IMR-90 (cell line): ENCODE measurements at regions not wholly inside any gene's neighbourhood (a gene's known extent, or its start where the extent isn't known, plus 50 kb on each side); places are given as distances from the start of the nearest gene placed in this dataset.

ENCODE experiments used
- ATAC-seq: fragments of 200-7000 bp; cut with Tn5 transposase; 2 replicates; pipeline ENCODE4 v1.9.1; 2020; ENCODE audit warnings: low read depth, mild to moderate bottlenecking, moderate library complexity
- BruUV-seq: library from RNA; stranded (reverse); fragments of 400-500 nt; replicated peaks from 2 replicates; lab custom pipeline; 2021; lab: Mats Ljungman, UMichigan
- CTCF ChIA-PET: fragments of 300-600 bp; formaldehyde crosslinking; extraction: SDS; loops from one replicate; lab custom pipeline; 2021; ENCODE audit warnings: antibody characterized with exemption; lab: Yijun Ruan, JAX
- POLR2A ChIA-PET: fragments of 300-600 bp; sonication (Branson Sonifier 250); formaldehyde crosslinking; loops from one replicate; lab custom pipeline; 2022; ENCODE audit warnings: antibody characterized with exemption; ENCODE audit not compliant: unreplicated experiment; lab: Charles Lee
- DNase-seq: peaks from one replicate; pipeline ENCODE4 v3.0.0; 2013
- H2AFZ ChIP-seq: replicated peaks from 2 replicates; pipeline ENCODE3; 2013; ENCODE audit warnings: low read length, mild to moderate bottlenecking; ENCODE audit not compliant: poor library complexity
- H2AK5ac ChIP-seq: 2 replicates; pipeline ENCODE4 v1.6.1; 2013; ENCODE audit warnings: low read depth, low read length, inconsistent platforms
- H2AK9ac ChIP-seq: replicated peaks from 2 replicates; pipeline ENCODE3; 2013; ENCODE audit warnings: mild to moderate bottlenecking, low read depth, low read length, moderate library complexity; ENCODE audit not compliant: poor library complexity
- H2BK120ac ChIP-seq: 2 replicates; pipeline ENCODE4 v1.6.1; 2013; ENCODE audit warnings: low read depth, low read length, inconsistent platforms
- H2BK15ac ChIP-seq: 3 replicates; pipeline ENCODE4 v1.6.1; 2013; ENCODE audit warnings: low read depth, low read length, inconsistent platforms
- H2BK20ac ChIP-seq: 2 replicates; pipeline ENCODE4 v1.6.1; 2013; ENCODE audit warnings: low read depth, mild to moderate bottlenecking, inconsistent platforms, low read length, moderate library complexity
- H2BK5ac ChIP-seq: 2 replicates; pipeline ENCODE4 v1.6.1; 2013; ENCODE audit warnings: mild to moderate bottlenecking, low read depth, low read length, inconsistent platforms; ENCODE audit not compliant: poor library complexity, severe bottlenecking
- H3K14ac ChIP-seq: replicated peaks from 2 replicates; pipeline ENCODE4 v1.6.1; 2013; ENCODE audit warnings: low read depth, low read length, inconsistent platforms
- H3K18ac ChIP-seq: 2 replicates; pipeline ENCODE4 v1.6.1; 2013; ENCODE audit warnings: low read depth, low read length, control low read depth
- H3K23ac ChIP-seq: 2 replicates; pipeline ENCODE4 v1.6.1; 2013; ENCODE audit warnings: low read depth, low read length, inconsistent platforms
- H3K27ac ChIP-seq: 2 replicates; pipeline ENCODE4 v1.5.1; 2013; ENCODE audit warnings: mild to moderate bottlenecking, control low read depth, low read length; ENCODE audit not compliant: insufficient read depth
- H3K27me3 ChIP-seq: 2 replicates; pipeline ENCODE4 v1.6.1; 2013; ENCODE audit warnings: low read length; ENCODE audit not compliant: control insufficient read depth, insufficient read depth
- H3K36me3 ChIP-seq: 2 replicates; pipeline ENCODE4 v1.6.1; 2013; ENCODE audit warnings: low read length, mixed read lengths; ENCODE audit not compliant: control insufficient read depth, insufficient read depth
- H3K4ac ChIP-seq: 2 replicates; pipeline ENCODE4 v1.6.1; 2013; ENCODE audit warnings: low read depth, low read length, inconsistent platforms
- H3K4me1 ChIP-seq: 2 replicates; pipeline ENCODE4 v1.6.1; 2013; ENCODE audit warnings: low read length, mixed read lengths; ENCODE audit not compliant: control insufficient read depth, insufficient read depth
- H3K4me2 ChIP-seq: 2 replicates; pipeline ENCODE4 v1.6.1; 2013; ENCODE audit warnings: low read depth, mild to moderate bottlenecking, control low read depth, low read length, moderate library complexity
- H3K4me3 ChIP-seq: 2 replicates; pipeline ENCODE4 v1.5.1; 2013; ENCODE audit warnings: low read depth, mild to moderate bottlenecking, control low read depth, low read length, moderate library complexity; ENCODE audit not compliant: insufficient read depth
- H3K56ac ChIP-seq: 2 replicates; pipeline ENCODE4 v1.6.1; 2013; ENCODE audit warnings: low read length, inconsistent platforms; ENCODE audit not compliant: insufficient read depth; ENCODE audit errors: extremely low read depth
- H3K79me1 ChIP-seq, 2 experiments: 2 replicates each; pipeline ENCODE4 v1.6.1; 2013; ENCODE audit warnings: low read length in 2 of 2, inconsistent platforms in 1 of 2, low read depth in 1 of 2
- H3K9ac ChIP-seq: 2 replicates; pipeline ENCODE4 v1.6.1; 2013; ENCODE audit warnings: low read depth, low read length, control low read depth
- H3K9me1 ChIP-seq: 2 replicates; pipeline ENCODE4 v1.6.1; 2013; ENCODE audit warnings: low read length, inconsistent platforms; ENCODE audit not compliant: insufficient read depth
- H3K9me3 ChIP-seq: 2 replicates; pipeline ENCODE4 v1.6.1; 2013; ENCODE audit warnings: low read length; ENCODE audit not compliant: control insufficient read depth, insufficient read depth
- H4K20me1 ChIP-seq: 2 replicates; pipeline ENCODE4 v1.6.1; 2013; ENCODE audit warnings: low read length, inconsistent platforms; ENCODE audit not compliant: insufficient read depth
- H4K5ac ChIP-seq: 2 replicates; pipeline ENCODE4 v1.6.1; 2013; ENCODE audit warnings: mild to moderate bottlenecking, low read depth, low read length, control low read depth
- H4K8ac ChIP-seq, 2 experiments: 2 replicates each; pipeline ENCODE4 v1.6.1; 2013; ENCODE audit warnings: low read depth in 2 of 2, low read length in 2 of 2, control low read depth in 1 of 2, inconsistent platforms in 1 of 2
- H4K91ac ChIP-seq: 2 replicates; pipeline ENCODE4 v1.6.1; 2013; ENCODE audit warnings: low read depth, low read length, inconsistent platforms; ENCODE audit not compliant: insufficient read depth
- CEBPB ChIP-seq: IDR thresholded peaks from 2 replicates; pipeline ENCODE4 v1.6.1; 2012; ENCODE audit warnings: low read depth, low read length, improper control_type of control experiment
- ELK1 ChIP-seq: fragments of 150-350 bp; IDR thresholded peaks from 2 replicates; pipeline ENCODE4 v1.6.1; 2016; ENCODE audit warnings: low read depth, mild to moderate bottlenecking, low read length, moderate library complexity, borderline replicate concordance
- MAZ ChIP-seq: IDR thresholded peaks from 2 replicates; pipeline ENCODE4 v1.6.1; 2012; ENCODE audit warnings: low read depth, mild to moderate bottlenecking, low read length, improper control_type of control experiment, moderate library complexity, borderline replicate concordance
- WGBS, 2 experiments: methylation state at CpG; one replicate each; pipeline versions ENCODE4 v1.1.5 to v1.1.7; 2013; ENCODE audit warnings: missing lambda C conversion rate in 2 of 2; ENCODE audit not compliant: insufficient read length in 1 of 2; ENCODE audit errors: extremely low coverage in 2 of 2; 5-methylcytosine and 5-hydroxymethylcytosine counted together
- dilution Hi-C: fragments of 300-500 bp; cut with HindIII; formaldehyde crosslinking; loops from one replicate; pipeline ENCODE4 v1.14.3; 2018; ENCODE audit warnings: low sequenced_read_pairs; ENCODE audit not compliant: unreplicated experiment
- in situ Hi-C: fragments of 300-500 bp; cut with MboI; formaldehyde crosslinking; loops from 3 replicates; pipeline ENCODE4 v1.14.3; 2019; ENCODE audit warnings: low sequenced_read_pairs, inconsistent platforms, mixed read lengths
- intact Hi-C: fragments of 100-400 bp; cut with micrococcal nuclease; formaldehyde crosslinking; loops from 2 replicates; pipeline ENCODE4 v1.10.0; 2022

- H3K4me1 ChIP-seq: peaks cover 3% of the 10 kb centered on the region
- POLR2A ChIA-PET: no interaction called here
- no peak overlapping the region for H4K91ac ChIP-seq
- no peak overlapping the region for H4K8ac ChIP-seq
- no peak overlapping the region for H2BK20ac ChIP-seq
- no peak overlapping the region for H2BK120ac ChIP-seq
- peak; percentile 53 for DNase-seq
- no peak overlapping the region for H4K5ac ChIP-seq
- H4K20me1 ChIP-seq: no peaks in the 10 kb centered on the region
- H3K4me2 ChIP-seq: no peak overlapping the region
- no peak overlapping the region for H3K4ac ChIP-seq
- no peak overlapping the region for H2AK5ac ChIP-seq
- CTCF ChIA-PET: no interaction called here
- intact Hi-C loops (no loop called here), dilution Hi-C loops (no loop called here), in situ Hi-C loops (no loop called here)
- no peak overlapping the region for H3K23ac ChIP-seq
- no TSS peak for BruUV-seq
- TF ChIP-seq MAZ (no peak), CEBPB (peak; percentile 81), ELK1 (no peak)
- no CpG with 5 or more reads among the region's 2 CpGs for WGBS, 2 experiments
- H3K27me3 ChIP-seq: no peaks in the 10 kb centered on the region; the same call in 1 of the 2 replicates
- no peaks in the 10 kb centered on the region for H3K9me3 ChIP-seq
- ATAC-seq: peak; percentile 29; the same call in 1 of the 2 replicates
- H3K27ac ChIP-seq: no peak overlapping the region
- no peak overlapping the region for H3K18ac ChIP-seq
- no peak overlapping the region for H2AFZ ChIP-seq
- H2AK9ac ChIP-seq: no peak overlapping the region
- no peaks in the 10 kb centered on the region for H3K79me1 ChIP-seq
- no peak overlapping the region for H3K9ac ChIP-seq
- H3K4me3 ChIP-seq: no peak overlapping the region
- no peaks in the 10 kb centered on the region for H3K36me3 ChIP-seq
- no peak overlapping the region for H2BK5ac ChIP-seq
- no peak overlapping the region for H2BK15ac ChIP-seq
- no peak overlapping the region for H3K56ac ChIP-seq
- H3K9me1 ChIP-seq: no peaks in the 10 kb centered on the region
- H3K14ac ChIP-seq: no peak overlapping the region
Observed at GRCh38 chr4:19807505-19807904, 444.2 kb upstream of the SLIT2 start.
